GM12865 (cell line): ENCODE measurements at regions not wholly inside any gene's neighbourhood (a gene's known extent, or its start where the extent isn't known, plus 50 kb on each side); places are given as distances from the start of the nearest gene placed in this dataset.

ENCODE experiments used
- DNase-seq: peaks from one replicate; pipeline ENCODE4 v3.0.0; 2010; ENCODE audit warnings: low read depth
- H3K4me3 ChIP-seq: 2 replicates; pipeline ENCODE4 v1.5.1; 2011; ENCODE audit warnings: mild to moderate bottlenecking, low read depth, low read length, control low read depth
- CTCF ChIP-seq: IDR thresholded peaks from 2 replicates; pipeline ENCODE4 v1.5.1; 2011; ENCODE audit warnings: low read length, control low read depth, low read depth, inconsistent platforms; ENCODE audit not compliant: insufficient read depth; ENCODE audit errors: missing control alignments

- H3K4me3 ChIP-seq = no peak overlapping the region
- DNase-seq = no peak
- no peak for TF ChIP-seq CTCF
These were observed 407.8 kb downstream of the LIG4 start for GRCh38 chr13:107807306-107808073.

DNA sequence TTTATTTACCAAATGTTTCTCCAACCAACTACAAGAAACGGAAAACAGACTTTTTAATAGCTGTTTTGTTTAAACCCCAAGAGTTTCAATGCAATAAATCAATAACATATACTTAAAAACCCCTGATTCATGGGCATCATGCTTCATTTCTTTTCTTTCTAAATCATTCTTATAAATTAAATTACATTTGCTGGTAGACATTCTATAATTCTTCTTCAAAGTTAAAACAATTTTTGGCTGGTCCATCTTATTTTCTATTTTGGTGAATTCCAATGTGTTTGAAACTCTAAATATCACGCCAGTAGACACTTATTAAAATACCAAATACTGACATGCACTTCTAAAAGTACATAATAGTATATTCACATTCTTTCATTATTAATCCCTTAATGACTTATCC is 408.6 kb downstream of the LIG4 start:
- no peak for TF ChIP-seq CTCF

GRCh38 chr13:107803822-107804495 is 411.4 kb downstream of the LIG4 start:
- TF ChIP-seq CTCF = no peak
- H3K4me3 ChIP-seq = no peak overlapping the region
- DNase-seq = no peak

More for the DNA sequence above, 408.6 kb downstream of the LIG4 start:
- H3K4me3 ChIP-seq = no peak overlapping the region
- DNase-seq = no peak

DNA sequence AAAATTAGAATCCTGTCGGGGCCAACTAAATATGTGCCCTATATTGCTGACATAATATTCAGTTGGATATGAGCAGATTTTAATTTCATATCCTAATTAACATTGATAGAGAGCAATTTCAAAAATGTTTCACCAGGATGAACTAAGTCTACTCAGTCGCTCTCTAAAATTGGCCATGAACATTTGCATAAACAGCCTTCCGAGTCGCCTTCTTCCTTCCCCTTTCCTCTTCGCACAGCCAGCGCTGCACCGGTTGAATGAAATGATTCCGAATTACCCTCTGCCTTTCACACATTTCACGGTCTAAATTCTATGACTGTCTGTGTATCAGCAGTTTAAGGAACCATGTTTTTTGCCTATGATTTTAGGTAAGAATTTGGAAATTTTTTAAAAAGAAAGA is 413.7 kb downstream of the LIG4 start:
- no peak for DNase-seq
- TF ChIP-seq CTCF = no peak
- H3K4me3 ChIP-seq = no peak overlapping the region

DNA sequence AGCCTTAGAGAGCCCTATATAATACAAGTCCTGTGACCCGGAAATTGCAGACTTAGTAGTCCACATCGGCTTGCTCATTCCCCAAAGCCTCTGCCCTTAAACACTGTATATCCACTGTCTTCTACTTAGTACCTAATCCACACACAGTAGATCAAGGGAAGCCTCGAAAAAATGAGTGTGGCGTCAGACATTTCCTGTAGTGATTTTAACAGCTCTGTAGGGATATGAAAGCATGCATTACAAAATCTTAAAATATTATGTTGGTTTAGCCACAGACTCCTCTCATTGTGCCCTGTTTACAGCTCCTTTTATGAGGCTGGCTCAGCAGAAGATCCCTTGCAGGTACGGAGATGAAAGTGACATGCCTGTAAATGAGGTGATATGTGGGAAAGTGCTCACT is 416.3 kb downstream of the LIG4 start:
- DNase-seq = no peak
- TF ChIP-seq CTCF = no peak
- H3K4me3 ChIP-seq = no peak overlapping the region

DNA sequence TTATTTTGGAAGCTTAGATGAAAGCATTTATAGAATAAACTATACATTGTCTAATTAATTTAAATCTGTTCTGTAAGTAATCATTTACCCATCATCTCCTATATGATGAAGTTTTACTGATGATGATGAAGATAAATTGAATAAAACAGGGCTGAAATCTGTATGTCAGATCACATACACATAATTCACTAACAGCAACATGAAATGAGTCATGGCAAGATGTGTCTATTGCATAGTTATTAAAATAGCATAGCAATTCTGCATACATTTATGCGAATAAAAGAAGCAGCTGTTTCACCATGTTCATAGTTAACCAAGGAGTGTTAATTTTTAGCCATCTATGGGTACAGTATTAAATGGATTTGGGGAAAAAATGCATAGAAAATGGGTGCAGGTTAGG is 424.9 kb downstream of the LIG4 start:
- no peak overlapping the region for H3K4me3 ChIP-seq
- TF ChIP-seq CTCF = no peak
- no peak for DNase-seq
